ENCODE measurements at regions not wholly inside any gene's neighbourhood (a gene's known extent, or its start where the extent isn't known, plus 50 kb on each side); places are given as distances from the start of the nearest gene placed in this dataset.
"Not testable (repeated sequence)": the region's sequence is repeated elsewhere in the genome, so short reads cannot be mapped to it uniquely, and the experiment has no call there.

DNA sequence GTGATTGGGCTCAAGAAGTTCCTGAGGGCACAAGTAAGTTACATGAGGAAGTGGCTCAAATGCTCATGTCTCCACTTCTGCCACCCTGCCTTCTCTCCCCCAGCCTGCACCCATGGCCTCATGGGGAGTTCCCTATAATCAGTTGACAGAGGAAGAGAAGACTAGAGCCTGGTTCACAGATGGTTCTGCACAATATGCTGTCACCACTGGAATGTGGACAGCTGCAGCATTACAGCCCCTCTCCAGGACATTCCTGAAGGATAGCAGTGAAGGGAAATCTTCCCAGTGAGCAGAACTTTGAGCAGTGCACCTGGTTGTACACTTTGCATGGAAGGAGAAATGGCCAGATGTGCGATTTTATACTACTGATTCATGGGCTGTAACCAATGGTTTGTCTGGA is 352.3 kb downstream of the C12orf75 start:
- in situ Hi-C loops (cut with MboI; ENCODE audit: low sequenced_read_pairs) = not testable (repeated sequence)

DNA sequence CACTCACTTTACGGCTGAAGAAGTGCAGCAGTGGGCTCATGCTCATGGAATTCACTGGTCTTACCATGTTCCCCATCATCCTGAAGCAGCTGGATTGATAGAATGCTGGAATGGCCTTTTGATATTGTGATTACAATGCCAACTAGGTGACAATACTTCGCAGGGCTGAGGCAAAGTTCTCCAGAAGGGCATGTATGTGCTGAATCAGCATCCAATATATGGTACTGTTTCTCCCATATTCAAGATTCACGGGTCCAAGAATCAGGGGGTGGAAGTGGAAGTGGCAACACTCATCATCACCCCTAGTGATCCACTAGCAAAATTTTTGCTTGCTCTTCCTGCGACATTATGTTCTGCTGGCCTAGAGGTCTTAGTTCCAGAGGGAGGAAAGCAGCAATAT is 353.3 kb downstream of the C12orf75 start:
- in situ Hi-C loops (cut with MboI; ENCODE audit: low sequenced_read_pairs) = not testable (repeated sequence)

DNA sequence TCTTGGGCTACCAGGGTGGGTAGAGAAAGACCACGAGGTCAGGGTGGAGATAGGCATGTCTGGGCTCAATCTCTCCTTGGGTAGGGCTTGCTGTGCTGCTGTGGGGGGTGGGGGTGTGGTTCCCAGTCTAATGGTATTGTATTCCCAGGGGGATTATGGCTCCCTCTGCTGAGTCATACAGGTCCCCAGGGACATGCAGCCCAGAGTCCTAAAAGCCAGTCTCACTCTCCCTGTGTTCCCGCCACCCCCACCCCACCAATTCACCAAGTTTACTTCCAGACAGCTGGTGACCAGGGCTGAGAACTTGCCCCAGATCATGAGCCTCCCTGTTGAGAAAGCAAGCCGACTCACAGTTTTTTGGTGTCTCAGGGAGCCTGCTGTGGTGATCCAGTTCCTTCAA is 367.6 kb downstream of the C12orf75 start:
- in situ Hi-C loops (cut with MboI; ENCODE audit: low sequenced_read_pairs) = no loop called here

DNA sequence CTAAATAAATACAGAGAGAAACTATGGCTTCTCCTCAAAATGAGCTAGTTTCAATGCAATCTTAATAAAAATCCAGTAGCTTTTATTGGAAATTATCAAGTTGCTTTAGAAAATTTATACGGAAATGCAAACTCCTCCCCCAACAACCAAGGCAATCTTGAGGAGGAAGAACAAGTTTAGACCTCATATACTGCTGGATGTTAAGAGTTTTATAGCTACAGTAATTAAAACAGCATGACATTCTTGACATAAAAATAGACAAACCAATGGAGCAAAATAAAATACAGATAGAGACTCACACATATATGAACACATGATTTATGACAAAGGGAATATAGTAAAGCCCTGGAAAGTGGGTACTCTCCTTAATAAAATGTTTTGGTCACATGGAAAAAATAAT is 368.7 kb downstream of the C12orf75 start:
- in situ Hi-C loops (cut with MboI; ENCODE audit: low sequenced_read_pairs) = no loop called here

DNA sequence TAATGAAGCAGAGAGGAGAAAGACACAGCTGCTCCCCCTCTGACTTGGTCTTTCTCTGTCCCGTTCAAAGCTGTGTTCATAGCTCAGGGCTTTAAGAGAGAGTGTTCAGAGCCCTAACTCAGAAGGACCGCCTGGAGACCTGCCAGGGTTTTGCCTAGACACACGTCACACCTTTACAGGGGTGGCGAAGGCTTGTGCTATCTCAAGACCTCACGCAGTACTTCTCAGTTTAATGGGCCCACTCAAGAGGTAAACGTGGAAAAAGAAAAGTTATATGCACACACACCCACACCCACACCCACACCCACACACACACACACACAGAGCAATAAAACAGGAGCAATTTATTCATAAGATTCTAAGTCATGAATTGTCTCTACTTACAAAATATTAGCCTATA is 374.3 kb downstream of the C12orf75 start:
- in situ Hi-C loops (cut with MboI; ENCODE audit: low sequenced_read_pairs) = no loop called here

DNA sequence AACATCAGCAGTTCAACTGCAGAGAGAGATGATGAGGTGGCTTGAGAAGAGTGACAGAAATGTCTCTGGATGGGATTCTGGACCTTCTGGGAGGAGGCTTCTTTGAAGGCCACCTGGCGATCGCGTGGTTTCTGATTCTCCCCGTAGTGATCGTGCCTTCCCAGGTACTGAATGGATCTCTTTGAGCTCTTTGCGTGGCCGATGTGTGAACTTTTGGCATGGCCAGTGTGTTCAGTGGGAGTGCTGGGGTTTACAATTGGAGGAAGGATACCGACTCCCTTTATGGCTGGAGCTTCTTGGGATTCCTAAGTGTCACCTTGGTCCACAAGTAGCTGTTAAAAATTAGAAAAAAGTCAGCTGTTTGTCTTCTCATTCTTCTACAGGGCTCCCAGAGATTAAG is 374.7 kb downstream of the C12orf75 start:
- in situ Hi-C loops (cut with MboI; ENCODE audit: low sequenced_read_pairs) = no loop called here

DNA sequence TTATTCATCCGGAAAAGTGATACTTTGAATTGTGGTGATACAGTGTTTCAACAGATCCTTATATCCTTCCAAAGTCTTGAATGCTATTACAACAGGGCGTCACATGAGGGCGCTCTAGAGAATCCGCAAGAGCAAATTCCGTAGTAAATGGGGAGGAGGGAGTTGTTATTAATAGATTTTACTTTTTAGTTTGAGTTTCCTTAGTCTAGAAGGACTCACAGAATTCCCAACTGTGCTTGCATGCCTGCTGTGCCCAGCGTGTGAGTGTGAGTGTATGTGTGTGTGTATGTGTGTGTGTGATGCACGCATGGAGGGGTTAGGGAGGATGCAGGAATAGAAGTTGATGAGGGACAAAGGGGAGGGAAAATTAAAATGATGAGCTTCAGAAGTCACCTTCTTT is 375.3 kb downstream of the C12orf75 start:
- in situ Hi-C loops (cut with MboI; ENCODE audit: low sequenced_read_pairs) = no loop called here

DNA sequence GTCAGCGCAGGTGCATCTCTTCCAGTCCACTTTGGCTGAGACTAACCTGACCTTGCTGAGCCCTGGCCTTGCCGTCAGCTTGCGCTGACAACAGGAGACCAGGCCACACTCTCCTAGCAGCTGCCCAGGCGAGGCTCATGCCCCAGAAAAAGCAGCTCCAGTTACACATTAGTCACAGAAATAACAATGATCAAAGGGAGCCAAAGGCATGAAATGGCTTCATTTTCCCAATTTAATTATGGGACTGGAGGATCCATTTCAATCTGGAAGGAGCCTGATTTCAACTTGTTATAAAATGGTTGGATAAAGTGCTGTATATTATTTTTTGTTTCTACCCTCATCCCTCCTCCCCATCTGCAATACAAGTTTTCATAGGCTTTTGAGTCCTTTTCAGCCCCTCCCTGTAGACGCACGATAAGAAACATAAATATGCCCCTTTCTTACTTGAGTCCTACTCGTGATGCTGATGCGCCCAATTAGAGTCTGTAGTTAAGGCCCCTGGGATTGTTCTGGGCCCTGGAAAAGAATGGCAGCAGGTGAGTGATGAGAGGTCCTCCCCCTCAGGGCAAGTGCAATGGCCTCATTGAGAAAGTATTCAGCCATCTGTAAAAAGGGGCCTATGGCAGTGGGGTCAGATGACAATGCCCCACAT is 376.0 kb downstream of the C12orf75 start:
- in situ Hi-C loops (cut with MboI; ENCODE audit: low sequenced_read_pairs) = no loop called here

DNA sequence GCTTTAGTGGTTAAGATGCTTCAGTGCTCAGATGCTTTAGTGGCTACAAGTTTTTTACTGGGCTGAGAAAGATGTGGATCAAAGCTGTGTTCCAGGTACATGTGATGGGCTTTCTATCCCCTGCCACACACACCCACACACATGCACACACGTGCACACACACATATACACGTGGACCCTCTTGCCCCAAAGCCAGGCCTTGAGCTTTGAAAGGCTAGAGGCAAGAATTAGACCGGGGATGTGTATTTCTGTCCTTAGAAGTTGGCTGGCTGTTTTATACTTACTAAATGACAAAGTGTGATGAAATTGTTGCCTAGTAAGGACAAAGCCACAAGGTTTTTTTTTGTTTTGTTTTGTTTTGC is 376.5 kb downstream of the C12orf75 start:
- in situ Hi-C loops (cut with MboI; ENCODE audit: low sequenced_read_pairs) = no loop called here

DNA sequence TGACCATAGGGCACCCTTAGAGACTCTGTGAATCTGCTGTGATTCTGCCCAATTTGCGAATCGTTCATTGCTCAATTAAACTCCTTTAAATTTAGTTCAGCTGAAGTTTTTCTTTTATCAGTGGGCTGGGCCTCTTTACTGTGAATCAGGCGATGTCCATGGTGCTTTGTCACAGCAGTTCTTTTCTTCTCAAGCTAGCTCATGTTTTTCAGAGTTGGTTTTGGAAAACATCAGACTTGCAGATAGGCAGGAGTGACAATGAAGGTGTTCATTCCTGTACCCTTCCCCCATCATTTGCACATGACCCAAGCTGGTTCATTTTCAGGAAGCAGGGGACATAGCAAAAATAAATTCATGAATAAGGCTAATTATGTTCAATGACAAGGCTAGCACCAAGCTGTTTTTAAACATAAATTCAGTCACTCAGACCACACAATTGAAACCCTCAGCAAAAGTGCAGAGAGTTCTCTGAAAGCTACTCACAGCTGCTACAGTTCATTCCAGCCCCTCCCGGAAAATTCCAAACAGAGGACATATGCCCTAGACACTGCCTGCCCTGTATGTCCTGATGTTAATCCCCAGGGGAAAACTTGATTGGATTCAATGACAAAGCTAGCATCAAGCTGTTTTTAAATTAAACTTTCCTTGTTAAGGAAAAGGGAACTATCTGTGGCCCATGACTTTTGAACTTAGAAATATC is 383.3 kb downstream of the C12orf75 start:
- in situ Hi-C loops (cut with MboI; ENCODE audit: low sequenced_read_pairs) = no loop called here

DNA sequence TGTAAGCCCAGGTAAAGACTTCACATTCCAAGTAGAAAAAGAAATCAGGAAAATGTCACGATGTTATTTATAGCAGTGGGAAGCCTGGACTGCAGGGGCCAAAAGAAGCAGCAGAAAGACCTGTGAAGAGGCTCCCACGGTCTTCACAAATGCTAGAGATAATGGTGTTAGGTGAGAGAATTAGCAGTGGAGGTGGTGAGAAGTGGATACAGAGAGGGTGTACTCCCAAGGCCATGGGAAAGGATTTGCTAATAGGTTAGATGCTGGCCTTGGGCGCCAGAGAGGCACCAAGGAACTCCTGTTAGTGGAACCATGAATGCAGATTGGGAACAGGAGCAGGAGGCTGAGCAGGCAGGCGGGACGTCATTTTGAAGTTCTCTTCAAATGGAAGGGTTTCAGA is 386.1 kb downstream of the C12orf75 start:
- in situ Hi-C loops (cut with MboI; ENCODE audit: low sequenced_read_pairs) = no loop called here

DNA sequence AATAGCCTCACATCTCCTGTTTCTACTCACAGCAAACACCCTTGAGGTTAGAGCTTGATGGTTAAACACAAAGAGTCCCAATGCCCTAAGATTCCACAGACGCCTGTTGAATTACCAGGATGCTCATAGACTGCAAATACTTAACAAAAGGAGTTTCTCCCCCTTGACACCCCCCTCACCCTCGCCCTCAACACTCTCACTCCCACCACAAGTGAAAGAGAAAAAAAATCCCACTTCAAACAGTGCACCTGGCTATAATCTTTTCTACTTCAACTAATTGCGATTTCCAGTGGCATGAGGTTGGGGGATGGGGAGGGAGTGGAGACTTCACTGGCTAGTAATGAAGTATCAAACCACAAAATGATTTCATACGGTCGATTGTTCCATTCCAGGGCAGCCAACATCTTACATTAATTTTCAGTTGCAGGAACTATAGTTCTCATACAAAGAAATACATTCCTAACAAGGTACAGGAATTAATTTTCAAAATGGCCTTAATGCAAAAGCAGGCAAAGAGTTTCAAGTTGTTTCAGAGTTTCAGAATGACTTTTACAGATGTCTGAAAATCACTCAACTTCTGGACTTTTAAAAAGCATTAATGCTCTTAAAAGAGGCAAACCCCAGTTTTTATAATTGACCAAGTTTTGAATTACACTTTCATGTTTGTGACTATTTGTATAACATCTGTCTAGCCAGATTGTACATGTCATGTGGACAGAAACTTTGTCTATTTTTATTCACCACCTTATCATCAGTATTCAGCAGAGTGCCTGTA is 390.7 kb downstream of the C12orf75 start:
- in situ Hi-C loops (cut with MboI; ENCODE audit: low sequenced_read_pairs) = no loop called here

DNA sequence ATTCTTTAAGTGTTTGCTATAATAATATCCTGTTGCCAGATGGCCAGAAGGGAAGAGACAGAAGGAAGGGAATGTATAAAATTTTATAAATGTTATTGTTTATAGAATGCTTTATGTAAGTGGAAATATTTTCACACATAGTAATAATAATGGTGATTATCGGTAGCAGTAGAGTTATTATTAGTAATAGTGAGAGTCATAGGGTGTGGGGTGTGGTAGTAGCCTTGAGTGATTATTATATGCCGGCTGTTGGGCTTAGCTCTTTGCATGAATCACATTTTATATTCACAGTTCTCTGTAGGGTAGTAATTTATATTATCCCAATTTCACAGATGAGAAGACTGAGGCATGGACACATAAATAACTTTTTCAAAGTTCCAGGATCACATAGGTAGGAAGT is 391.4 kb downstream of the C12orf75 start:
- in situ Hi-C loops (cut with MboI; ENCODE audit: low sequenced_read_pairs) = no loop called here

DNA sequence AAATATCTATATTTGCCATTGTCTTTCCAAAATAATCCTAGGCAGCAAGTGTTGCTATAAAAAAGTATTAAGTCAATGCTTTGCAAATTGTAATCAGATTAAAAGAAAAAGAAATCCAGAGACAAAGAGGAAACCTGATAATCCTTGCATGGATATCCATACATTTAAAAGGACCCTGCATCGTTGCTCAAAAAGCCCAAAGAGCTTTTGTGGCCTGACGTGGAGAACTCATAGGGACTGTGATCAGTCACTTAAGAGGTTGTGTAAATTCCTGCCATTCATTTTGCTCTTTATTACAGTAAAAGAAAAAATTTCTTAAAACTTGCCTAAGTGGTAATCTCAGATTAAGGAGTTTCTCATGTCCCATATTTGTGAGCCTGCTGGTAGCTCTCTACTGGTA is 392.6 kb downstream of the C12orf75 start:
- in situ Hi-C loops (cut with MboI; ENCODE audit: low sequenced_read_pairs) = no loop called here

DNA sequence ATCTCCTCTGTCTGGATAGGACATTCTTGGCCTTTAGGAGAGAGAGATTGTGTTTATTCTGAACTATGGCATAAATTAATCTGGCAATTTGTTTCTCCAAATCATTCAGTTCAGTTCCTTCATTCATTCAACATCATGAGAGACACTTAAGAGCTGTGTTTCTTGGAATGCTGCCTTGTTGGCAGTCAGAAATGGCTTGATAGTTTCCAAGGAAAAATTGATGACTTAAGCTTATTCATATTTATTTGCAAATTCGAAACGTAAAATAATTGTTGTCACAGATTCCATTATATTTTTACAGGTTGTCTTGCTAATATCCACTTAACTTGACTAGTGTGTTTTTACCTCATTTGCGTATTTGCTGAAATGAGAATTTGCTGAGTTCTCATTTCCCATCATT is 393.0 kb downstream of the C12orf75 start:
- in situ Hi-C loops (cut with MboI; ENCODE audit: low sequenced_read_pairs) = no loop called here

DNA sequence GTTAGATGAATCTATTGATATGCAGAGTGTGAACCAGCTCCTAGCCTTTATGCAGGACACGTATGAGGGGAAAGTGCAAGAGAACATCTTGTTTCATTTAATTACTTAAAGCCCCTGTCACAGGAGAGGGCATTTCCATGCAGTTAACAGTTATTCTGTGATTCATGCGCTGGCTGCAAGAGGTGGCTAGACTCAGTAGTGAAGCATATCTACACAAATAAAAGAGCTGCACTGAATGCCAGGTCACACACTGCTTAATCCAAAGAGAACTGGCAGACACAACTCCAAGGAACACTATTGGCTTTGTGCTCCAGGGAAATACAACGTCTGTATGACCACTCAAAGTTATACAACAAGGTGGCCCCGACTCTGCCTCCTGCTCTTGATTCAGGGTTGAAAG is 394.1 kb downstream of the C12orf75 start:
- in situ Hi-C loops (cut with MboI; ENCODE audit: low sequenced_read_pairs) = no loop called here

DNA sequence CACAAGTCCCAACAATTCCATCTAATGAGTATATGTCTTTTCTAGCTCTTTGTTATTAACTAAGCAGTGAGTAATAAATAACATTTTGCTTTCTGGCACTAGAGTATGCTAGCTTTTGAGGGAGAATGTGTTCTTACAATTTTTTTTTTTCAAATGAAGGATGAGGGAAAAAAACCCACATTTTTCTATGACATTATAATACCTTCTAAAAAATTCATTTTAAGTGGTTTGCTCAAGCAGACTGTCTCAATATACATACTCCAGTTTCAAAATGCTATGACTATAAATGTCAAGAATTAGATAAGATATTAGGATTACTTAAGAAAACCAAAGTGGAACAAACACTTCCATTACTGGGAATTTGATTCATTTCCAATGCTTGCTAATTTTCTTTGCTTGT is 394.6 kb downstream of the C12orf75 start:
- in situ Hi-C loops (cut with MboI; ENCODE audit: low sequenced_read_pairs) = no loop called here

DNA sequence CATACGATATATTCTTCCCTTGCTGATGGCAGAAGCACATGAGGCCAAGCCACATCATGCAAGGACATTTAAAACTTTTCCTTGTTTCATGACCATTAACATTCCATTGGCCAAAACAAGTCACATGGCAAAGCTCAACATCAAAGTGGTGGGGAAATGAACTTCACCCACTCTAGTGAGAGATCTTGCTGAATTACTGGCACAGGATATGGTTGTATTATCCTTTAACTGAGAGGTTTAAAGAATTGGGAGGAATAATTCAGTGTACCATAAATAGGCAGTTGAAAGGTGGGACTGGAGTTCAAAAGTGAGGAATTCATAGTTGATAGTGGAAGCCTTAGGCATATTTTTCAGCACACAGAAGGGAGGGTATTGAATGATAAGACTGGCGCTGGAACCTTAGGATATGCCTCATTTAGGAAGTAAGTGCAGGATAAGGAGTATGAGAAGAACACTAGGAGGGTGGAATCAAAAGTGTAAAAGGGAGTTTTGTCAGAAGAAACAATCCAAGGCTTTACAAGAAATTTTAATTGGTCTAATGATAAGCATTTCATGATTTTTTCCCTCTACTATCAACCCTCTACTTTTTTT is 398.8 kb downstream of the C12orf75 start:
- in situ Hi-C loops (cut with MboI; ENCODE audit: low sequenced_read_pairs) = no loop called here

DNA sequence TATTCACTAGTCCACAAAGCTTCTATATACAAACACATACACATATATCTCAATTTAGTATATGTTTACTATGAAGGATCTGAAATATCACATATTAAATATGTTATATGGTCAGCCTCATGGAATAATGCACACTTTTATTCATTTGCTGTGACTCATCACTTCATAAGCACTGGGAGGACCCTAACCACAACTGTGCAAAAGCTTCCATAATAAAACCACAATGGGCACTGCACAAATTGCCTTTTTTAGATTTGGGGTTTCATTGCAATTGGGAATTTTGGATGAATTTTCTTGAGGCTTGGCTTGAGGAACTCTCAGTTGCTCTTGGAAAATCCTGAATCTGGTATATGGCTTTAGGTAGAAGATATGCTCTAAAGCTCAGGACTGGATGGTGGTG is 399.4 kb downstream of the C12orf75 start:
- in situ Hi-C loops (cut with MboI; ENCODE audit: low sequenced_read_pairs) = no loop called here

DNA sequence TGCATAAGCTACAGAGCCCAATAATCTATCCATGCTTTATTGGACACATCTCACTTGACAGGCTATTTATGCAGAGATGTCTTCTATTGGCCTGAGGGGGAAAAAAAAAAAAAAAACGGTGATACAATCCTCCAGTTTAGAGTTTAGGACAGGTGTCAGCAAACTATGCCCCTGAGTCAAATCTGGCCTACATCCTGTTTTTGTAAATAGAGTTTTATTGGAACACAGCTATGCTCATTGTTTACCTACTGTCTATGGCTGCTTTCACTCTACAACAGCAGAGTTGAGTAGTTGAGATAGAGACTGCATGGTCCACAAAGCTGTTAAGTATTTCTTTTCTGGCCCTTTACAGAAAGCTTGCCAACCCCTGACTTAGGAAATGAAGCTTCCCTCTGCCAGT is 403.1 kb downstream of the C12orf75 start:
- in situ Hi-C loops (cut with MboI; ENCODE audit: low sequenced_read_pairs) = no loop called here

DNA sequence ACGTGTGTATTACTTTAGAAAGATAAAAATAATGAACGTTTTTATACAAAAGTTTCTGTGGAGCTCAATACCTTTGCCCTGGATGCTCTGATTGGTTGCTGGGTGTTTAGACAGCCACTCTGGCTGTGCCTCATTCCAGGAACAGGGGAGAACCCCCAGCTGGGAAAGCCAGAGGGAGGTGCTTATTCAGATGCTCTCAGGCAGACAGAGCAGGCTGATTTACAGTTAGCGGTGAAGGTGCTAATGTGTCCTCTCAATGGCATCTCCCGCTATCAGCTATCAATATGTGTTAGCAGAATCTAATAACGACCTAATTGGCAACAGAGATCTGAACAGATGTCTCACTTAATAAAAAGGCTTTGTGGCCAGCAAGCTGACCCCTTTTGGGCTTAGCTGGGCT is 402.3 kb downstream of the NUAK1 start:
- in situ Hi-C loops (cut with MboI; ENCODE audit: low sequenced_read_pairs) = no loop called here

DNA sequence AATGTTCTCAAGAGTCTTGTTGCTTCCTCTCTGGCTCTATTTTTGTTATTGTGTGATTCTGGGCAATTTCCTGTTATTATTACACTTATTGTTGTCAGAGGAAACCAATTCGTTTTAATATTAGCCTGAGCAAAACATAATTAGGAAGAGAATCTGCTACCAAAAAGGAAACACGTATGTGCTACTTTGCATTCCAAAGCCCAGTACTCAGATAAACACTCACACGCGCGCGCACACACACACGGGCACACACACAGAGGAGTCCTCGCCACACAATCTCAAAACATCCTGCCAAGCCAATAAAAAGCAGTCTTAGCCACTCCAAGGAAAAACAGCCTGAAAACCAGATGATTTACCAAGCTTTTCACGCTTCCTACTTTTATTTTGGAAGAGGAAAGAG is 400.7 kb downstream of the NUAK1 start:
- in situ Hi-C loops (cut with MboI; ENCODE audit: low sequenced_read_pairs) = no loop called here
